GM19238 (cell line): ENCODE measurements at regions not wholly inside any gene's neighbourhood (a gene's known extent, or its start where the extent isn't known, plus 50 kb on each side); places are given as distances from the start of the nearest gene placed in this dataset.
A peak's percentile ranks its signal among the peaks of the same experiment; 100 is the strongest.
"Not testable (repeated sequence)": the region's sequence is repeated elsewhere in the genome, so short reads cannot be mapped to it uniquely, and the experiment has no call there.

Experiments
- DNase-seq: peaks from one replicate; pipeline ENCODE4 v3.0.0; 2011; ENCODE audit warnings: low spot score; ENCODE audit not compliant: insufficient read length

DNA sequence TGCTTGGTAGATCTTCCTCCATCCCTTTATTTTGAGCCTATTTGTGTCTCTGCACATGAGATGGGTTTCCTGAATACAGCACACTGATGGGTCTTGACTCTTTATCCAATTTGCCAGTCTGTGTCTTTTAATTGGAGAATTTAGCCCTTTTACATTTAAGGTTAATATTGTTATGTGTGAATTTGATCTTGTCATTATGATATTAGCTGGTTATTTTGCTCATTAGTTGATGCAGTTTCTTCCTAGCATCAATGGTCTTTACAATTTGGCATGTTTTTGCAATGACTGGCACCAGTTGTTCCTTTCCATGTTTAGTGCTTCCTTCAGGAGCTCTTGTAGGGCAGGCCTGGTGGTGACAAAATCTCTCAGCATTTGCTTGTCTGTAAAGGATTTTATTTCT lies 72.4 kb downstream of the HNRNPD start:
- DNase-seq, result not testable (repeated sequence)

DNA sequence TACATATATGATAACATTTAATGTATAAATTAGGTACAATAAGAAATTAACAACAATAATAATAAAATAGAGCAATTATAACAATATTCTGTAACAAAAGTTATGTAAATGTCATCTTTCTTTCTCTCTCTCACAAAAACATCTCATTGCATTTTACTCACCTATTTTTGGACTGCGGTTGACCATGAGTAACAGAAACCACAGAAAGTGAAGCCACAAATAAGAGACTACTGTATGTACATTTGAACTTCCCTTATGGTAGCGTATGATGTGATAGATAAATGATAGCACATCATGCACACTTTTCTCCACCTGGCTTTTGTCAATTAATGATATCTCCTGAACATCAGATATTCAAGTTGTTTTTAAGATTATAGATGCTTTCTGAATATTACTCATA lies 80.5 kb downstream of the HNRNPD start:
- no peak for DNase-seq

- no peak for DNase-seq
Measured at GRCh38 chr4:82287720-82288119, 86.1 kb downstream of the HNRNPD start.

GRCh38 chr4:82284858-82285805 lies 88.7 kb downstream of the HNRNPD start:
- DNase-seq, result peak; percentile 84

- no peak for DNase-seq
Measured at GRCh38 chr4:82284475-82284857, 89.3 kb downstream of the HNRNPD start.

- DNase-seq, result no peak
Measured at GRCh38 chr4:82282875-82283274, 90.9 kb downstream of the HNRNPD start.

DNA sequence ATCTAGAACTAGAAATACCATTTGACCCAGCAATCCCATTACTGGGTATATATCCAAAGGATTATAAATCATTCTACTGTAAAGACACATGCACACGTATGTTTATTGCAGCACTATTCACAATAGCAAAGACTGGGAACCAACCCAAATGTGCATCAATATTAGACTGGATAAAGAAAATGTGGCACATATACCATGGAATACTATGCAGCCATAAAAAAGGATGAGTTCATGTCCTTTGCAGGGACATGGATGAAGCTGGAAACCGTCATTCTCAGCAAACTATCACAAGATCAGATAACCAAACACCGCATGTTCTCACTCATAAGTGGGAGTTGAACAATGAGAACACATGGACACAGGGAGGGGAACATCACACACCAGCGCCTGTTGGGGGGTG lies 94.2 kb downstream of the HNRNPD start:
- DNase-seq, result not testable (repeated sequence)

GRCh38 chr4:82276332-82276640 lies 97.5 kb downstream of the HNRNPD start:
- no peak for DNase-seq

DNA sequence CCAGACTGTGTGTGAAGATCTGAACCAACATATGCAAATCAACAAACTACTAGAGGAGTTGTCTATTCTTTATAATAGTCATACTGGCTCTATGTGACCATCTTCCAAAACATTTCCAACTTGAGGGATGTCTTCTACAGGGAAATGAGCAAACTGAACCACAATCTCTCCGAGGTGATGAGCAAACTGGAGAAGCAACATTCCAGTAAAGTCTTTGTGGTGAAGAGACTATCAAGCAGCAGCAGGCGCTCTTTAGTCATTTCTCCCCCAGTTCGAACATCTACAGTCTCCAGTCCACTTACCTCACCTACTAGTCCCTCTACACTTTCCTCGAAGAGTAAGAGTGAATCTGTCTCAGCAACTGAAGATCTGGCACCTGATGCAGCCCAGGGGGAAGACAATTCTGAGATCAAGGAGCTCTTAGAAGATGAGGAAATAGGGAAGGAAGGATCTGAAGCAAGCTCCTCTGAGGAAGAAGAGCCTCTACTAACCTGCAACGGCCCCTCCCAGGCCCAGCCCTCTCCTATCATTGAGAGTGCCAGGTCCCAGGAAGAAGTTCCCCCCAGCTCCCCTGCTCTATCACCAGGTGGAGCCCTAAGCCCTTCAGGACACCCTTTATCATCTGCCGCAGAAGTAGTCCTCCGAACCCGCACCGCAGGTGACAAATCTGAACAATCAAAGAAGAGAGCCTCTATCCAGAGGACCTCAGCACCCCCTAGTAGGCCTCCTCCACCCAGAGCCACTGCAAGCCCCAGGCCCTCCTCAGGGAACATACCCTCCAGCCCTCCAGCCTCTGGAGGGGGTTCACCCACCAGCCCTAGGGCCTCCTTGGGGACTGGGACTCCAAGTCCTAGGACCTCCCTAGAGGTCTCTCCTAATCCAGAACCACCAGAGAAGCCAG lies 98.1 kb downstream of the HNRNPD start:
- DNase-seq, result no peak

- not testable (repeated sequence) for DNase-seq
Measured at GRCh38 chr4:82274700-82275099, 99.1 kb downstream of the HNRNPD start.

DNA sequence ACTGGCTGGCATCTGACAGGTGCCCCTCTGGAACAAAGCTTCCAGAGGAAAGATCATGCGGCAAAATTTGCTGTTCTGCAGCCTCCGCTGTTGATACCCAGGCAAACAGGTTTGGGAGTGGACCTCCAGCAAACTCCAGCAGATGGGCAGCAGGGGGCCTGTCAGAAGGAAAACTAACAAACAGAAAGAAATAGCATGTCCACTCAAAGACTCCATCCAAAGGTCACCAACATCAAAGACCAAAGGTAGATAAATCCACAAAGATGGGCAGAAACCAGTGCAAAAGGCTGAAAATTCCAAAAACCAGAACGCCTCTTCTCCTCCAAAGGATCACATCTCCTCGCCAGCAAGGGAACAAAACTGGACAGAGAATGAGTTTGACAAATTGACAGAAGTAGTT lies 101.3 kb downstream of the HNRNPD start:
- DNase-seq, result not testable (repeated sequence)

GRCh38 chr4:82271915-82272480 lies 101.8 kb downstream of the HNRNPD start:
- not testable (repeated sequence) for DNase-seq

GRCh38 chr4:82268826-82269193 lies 105.0 kb downstream of the HNRNPD start:
- DNase-seq, result no peak

DNA sequence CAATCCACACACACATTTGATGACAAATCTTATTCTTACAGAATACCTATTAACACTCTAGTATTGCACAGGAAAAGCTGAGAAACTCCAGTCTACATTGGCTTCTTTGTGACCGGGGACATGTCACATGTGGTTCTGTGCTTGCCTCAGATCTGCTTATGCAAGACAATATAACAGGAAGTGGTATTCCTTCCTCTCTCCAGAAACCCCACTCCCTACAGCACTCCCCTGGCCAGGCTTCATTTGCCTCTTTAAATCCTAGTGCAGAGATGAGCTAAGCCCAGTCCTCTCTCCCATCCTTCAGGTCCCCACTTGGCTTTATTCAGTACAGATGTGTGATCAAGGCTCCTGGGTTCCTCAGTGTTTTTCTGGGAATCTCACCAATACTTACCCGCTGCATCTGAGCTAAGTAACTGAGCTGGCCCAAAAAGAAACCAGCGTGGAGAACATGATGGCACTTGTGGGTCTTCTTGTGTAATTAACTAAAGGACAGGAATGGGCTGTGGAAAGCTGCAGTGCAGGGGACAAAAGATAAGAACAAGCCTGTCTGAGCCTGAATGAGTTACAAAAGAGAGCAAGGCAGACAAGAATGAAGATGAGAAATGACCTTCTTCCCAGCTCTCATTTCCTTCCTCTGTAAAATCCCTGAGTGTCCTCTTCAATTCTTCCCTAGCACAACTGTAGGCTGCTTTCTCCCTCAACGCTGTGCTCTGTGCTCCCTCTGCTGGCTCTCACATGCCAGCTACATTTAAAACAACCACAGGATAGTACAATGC lies 105.6 kb downstream of the HNRNPD start:
- DNase-seq, result peak; percentile 5

GRCh38 chr4:82267506-82267905 lies 106.3 kb downstream of the HNRNPD start:
- DNase-seq, result no peak

DNA sequence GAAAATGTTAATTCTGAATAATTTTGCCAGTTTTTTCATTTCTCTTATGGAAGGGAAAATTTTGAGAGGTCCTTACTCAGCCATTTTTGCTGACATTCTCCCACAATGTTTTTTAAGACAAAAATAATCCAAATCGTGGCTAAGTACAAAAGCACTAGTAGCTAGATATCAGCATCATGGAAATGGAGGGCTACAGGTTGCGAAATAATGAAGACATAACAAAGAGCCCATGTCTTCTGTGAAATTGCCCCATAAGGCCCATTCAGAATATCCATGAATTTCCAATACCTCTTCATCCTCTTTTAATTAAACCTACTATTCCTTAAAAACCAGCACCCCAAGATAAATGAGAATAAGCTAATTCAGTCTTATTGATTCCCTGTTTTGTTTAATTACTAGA lies 107.4 kb downstream of the HNRNPD start:
- no peak for DNase-seq

GRCh38 chr4:82261084-82261483 lies 112.7 kb downstream of the HNRNPD start:
- no peak for DNase-seq

DNA sequence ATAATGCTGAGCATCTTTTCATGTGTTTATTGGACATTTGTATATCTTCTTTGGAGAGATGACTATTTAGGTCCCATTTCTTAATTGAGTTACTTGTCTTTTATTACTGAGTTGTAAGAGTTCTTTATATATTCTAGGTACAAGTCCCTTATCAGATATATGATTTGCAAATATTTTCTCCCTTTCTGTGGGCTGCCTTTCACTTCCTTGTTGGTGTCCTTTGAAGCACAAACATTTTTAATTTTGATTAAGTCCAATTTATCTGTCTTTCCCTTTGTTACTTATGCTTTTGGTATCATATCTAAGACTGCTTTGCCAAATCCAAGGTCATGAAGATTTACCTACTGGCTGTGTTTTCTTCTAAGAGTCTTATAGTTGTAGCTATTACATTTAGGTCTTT lies 113.2 kb downstream of the HNRNPD start:
- no peak for DNase-seq

DNA sequence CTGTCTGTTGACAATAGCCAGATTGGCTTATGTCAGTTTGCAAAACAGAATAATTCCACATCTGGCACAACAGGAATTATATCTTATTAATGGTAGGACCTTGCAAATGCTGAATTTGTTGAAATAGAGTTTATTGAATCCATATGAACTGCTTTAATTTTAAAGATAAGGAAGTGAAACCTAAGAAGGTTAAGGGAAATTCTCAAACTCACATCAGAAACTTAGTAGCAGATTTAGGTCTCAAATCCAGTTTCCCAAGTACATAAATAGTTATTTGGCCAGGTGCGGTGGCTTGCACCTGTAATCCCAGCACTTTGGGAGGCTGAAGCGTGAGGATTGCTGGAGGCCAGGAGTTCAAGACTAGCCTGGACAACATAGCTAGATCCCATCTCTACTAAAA lies 117.1 kb downstream of the HNRNPD start:
- DNase-seq, result no peak

DNA sequence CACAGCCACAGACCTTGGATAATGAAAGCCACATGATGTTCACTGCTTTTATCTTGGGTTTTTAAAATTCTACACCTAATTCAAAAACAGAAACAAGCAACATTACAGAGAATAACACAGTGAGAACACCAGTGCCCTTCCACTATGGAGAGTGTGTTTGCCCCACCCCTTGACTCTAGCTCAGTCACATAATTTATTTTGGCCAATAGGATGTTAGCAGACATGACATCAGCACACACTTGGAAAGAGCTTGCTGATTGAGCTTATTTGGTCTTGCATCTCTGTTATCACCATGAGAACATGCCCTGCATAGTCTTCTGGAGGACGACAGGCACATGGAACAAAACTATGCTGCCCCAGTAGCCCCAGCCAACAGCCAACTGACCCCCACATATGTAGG lies 118.1 kb downstream of the HNRNPD start:
- DNase-seq, result no peak

DNA sequence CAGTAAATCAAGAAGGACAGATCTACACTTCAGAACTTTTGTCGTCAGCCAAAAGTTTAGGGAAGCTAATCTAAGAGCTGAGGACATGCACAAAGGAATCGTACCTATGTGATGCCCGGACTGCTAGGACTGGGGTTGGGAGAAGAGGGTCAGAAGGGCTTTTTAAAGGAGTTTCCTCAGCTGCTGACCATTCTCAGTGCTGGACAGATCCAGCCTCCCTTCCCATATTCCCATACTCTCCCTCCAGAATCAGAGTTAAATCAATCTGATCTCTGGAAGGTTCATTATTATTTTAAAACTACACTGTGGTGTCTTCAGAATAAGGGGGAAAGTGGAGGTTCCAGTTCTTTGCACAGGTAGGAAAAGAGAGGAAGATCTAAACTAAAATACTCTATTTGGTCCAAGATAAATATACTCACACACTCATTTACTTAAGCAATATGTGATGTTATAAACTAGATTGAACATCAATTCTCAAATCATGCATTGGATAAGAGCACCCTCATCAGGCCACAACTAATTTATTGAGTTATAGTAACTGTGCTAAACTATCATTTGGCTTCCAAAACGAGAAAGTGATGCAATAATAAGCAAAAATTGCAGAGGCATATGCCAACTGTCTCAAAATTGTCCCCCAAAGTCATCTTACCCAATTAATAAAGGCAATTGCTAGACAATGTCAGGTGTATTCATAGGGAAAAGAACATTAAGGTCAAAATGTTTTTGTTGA lies 124.7 kb downstream of the HNRNPD start:
- DNase-seq, result no peak
